WTC11 (cell line): ENCODE measurements at regions not wholly inside any gene's neighbourhood (a gene's known extent, or its start where the extent isn't known, plus 50 kb on each side); places are given as distances from the start of the nearest gene placed in this dataset.

Source experiments
- ATAC-seq: fragments of 200-7000 bp; cut with Tn5 transposase; 2 replicates; pipeline ENCODE4 v1.10.0; 2021; ENCODE audit warnings: mild to moderate bottlenecking, moderate library complexity
- CTCF ChIA-PET: fragments of 300-600 bp; sonication (Branson Sonifier 250); formaldehyde crosslinking; loops from one replicate; lab custom pipeline; 2021; ENCODE audit warnings: antibody characterized with exemption; lab: Charles Lee
- POLR2A ChIA-PET: fragments of 350-600 bp; sonication (Branson Sonifier 250); formaldehyde crosslinking; loops from one replicate; lab custom pipeline; 2021; ENCODE audit warnings: antibody characterized with exemption; lab: Charles Lee
- DNase-seq: peaks from one replicate; pipeline ENCODE4 v3.0.0; 2021; ENCODE audit warnings: low spot score
- H3K27ac Mint-ChIP-seq: 2 replicates; pipeline ENCODE4 v1.8.0; 2021; ENCODE audit warnings: mixed read lengths
- H3K27me3 Mint-ChIP-seq: 2 replicates; pipeline ENCODE4 v1.8.0; 2021; ENCODE audit warnings: low read depth, mild to moderate bottlenecking, moderate library complexity, mixed read lengths
- H3K36me3 Mint-ChIP-seq: 2 replicates; pipeline ENCODE4 v1.8.0; 2021; ENCODE audit warnings: mixed read lengths
- H3K4me1 Mint-ChIP-seq: 2 replicates; pipeline ENCODE4 v1.8.0; 2022; ENCODE audit warnings: mixed read lengths
- H3K4me3 Mint-ChIP-seq: 2 replicates; pipeline ENCODE4 v1.8.0; 2021; ENCODE audit warnings: mild to moderate bottlenecking, moderate library complexity, mixed read lengths
- H3K9me3 Mint-ChIP-seq: 2 replicates; pipeline ENCODE4 v1.8.0; 2021; ENCODE audit warnings: mixed read lengths
- GRHL2 ChIP-seq: fragments of 250-450 bp; sonication (Bioruptor Pico); IDR thresholded peaks from 2 replicates; pipeline ENCODE4 v1.8.0; 2022; ENCODE audit warnings: mild to moderate bottlenecking, moderate library complexity; ENCODE audit not compliant: insufficient replicate concordance, severe bottlenecking
- HMGA2 ChIP-seq: fragments of 250-450 bp; sonication (Bioruptor Pico); IDR thresholded peaks from 2 replicates; pipeline ENCODE4 v1.4.0; 2021; ENCODE audit warnings: mild to moderate bottlenecking, moderate library complexity
- NR1H2 ChIP-seq: sonication (generic); formaldehyde crosslinking; IDR thresholded peaks from 2 replicates; pipeline ENCODE4 v1.9.0; 2021; ENCODE audit warnings: mild to moderate bottlenecking, moderate library complexity, missing genetic modification reagents
- OVOL2 ChIP-seq: fragments of 250-450 bp; sonication (Bioruptor Pico); IDR thresholded peaks from 2 replicates; pipeline ENCODE4 v1.9.0; 2021; ENCODE audit warnings: mild to moderate bottlenecking, borderline replicate concordance
- PRRX2 ChIP-seq: fragments of 250-450 bp; sonication (Bioruptor Pico); IDR thresholded peaks from 2 replicates; pipeline ENCODE4 v1.8.0; 2021; ENCODE audit warnings: mild to moderate bottlenecking
- RELA ChIP-seq: sonication (generic); formaldehyde crosslinking; IDR thresholded peaks from 2 replicates; pipeline ENCODE4 v1.8.1; 2022; ENCODE audit warnings: missing genetic modification reagents, mild to moderate bottlenecking, borderline replicate concordance
- SMAD4 ChIP-seq: sonication (generic); formaldehyde crosslinking; IDR thresholded peaks from 2 replicates; pipeline ENCODE4 v1.8.0; 2022; ENCODE audit warnings: mild to moderate bottlenecking, missing genetic modification reagents
- TCF7 ChIP-seq: sonication (generic); formaldehyde crosslinking; IDR thresholded peaks from 2 replicates; pipeline ENCODE4 v1.8.0; 2022; ENCODE audit warnings: mild to moderate bottlenecking, low read depth, missing genetic modification reagents, moderate library complexity
- ZNF671 ChIP-seq: fragments of 250-450 bp; sonication (Bioruptor Pico); IDR thresholded peaks from 2 replicates; pipeline ENCODE4 v1.8.0; 2021; ENCODE audit warnings: mild to moderate bottlenecking
- TF ChIP-seq, protein P1 (sequence below): sonication (generic); formaldehyde crosslinking; IDR thresholded peaks from 2 replicates; pipeline ENCODE4 v1.8.0; 2023; ENCODE audit warnings: mild to moderate bottlenecking, missing genetic modification reagents
- TF ChIP-seq, protein P2 (sequence below): fragments of 250-450 bp; sonication (Bioruptor Pico); IDR thresholded peaks from 2 replicates; pipeline ENCODE4 v1.9.0; 2021; ENCODE audit warnings: moderate library complexity, mild to moderate bottlenecking, inconsistent platforms, borderline replicate concordance
- TF ChIP-seq, protein P3 (sequence below): sonication (generic); formaldehyde crosslinking; IDR thresholded peaks from 2 replicates; pipeline ENCODE4 v1.8.1; 2023; ENCODE audit warnings: mild to moderate bottlenecking, missing genetic modification reagents, moderate library complexity
- TF ChIP-seq, protein P4 (sequence below): sonication (generic); formaldehyde crosslinking; IDR thresholded peaks from 2 replicates; pipeline ENCODE4 v1.8.0; 2022; ENCODE audit warnings: mild to moderate bottlenecking, missing genetic modification reagents
- TF ChIP-seq, protein P5 (sequence below): fragments of 250-450 bp; sonication (Bioruptor Pico); IDR thresholded peaks from 2 replicates; pipeline ENCODE4 v1.9.0; 2021; ENCODE audit warnings: mild to moderate bottlenecking
- TF ChIP-seq, protein P6 (sequence below): fragments of 200-600 bp; IDR thresholded peaks from 2 replicates; pipeline ENCODE4 v1.8.0; 2022; ENCODE audit warnings: antibody characterized with exemption
- TF ChIP-seq, protein P7 (sequence below): sonication (generic); formaldehyde crosslinking; IDR thresholded peaks from 2 replicates; pipeline ENCODE4 v1.8.1; 2023; ENCODE audit warnings: mild to moderate bottlenecking, moderate library complexity, missing genetic modification reagents
- TF ChIP-seq, protein P8 (sequence below): fragments of 250-450 bp; sonication (Bioruptor Pico); conservative IDR thresholded peaks from 2 replicates; pipeline ENCODE4 v1.9.0; 2021; ENCODE audit warnings: mild to moderate bottlenecking
- TF ChIP-seq, protein P9 (sequence below): sonication (generic); formaldehyde crosslinking; IDR thresholded peaks from 2 replicates; pipeline ENCODE4 v1.8.0; 2023; ENCODE audit warnings: missing genetic modification reagents, mild to moderate bottlenecking, borderline replicate concordance

DNA sequence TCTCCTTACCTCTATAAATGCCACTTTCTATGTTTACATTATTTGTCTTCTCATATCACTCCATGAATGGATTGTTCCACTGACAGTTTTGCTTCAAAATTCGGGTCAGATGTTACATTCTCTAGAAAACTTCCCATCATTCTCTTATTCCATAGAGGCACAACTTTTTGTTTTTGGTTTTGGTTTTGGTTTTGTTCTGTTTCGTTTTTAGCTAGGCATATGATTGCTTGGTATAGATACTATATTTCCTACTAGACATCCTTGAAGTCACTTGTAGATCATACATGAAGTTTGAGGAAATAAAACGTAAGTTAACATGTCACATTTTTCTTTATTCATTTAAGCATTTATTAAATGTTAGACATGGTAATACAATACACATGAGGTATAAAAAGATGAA lies 961.0 kb downstream of the PCDH18 start:
- no peaks in the 10 kb centered on the region for H3K36me3 Mint-ChIP-seq
- no peak overlapping the region for H3K27ac Mint-ChIP-seq
- H3K4me1 Mint-ChIP-seq: no peaks in the 10 kb centered on the region
- no peaks in the 10 kb centered on the region for H3K27me3 Mint-ChIP-seq
- CTCF ChIA-PET: no interaction called here
- H3K4me3 Mint-ChIP-seq: no peak overlapping the region
- TF ChIP-seq, protein P1, sequence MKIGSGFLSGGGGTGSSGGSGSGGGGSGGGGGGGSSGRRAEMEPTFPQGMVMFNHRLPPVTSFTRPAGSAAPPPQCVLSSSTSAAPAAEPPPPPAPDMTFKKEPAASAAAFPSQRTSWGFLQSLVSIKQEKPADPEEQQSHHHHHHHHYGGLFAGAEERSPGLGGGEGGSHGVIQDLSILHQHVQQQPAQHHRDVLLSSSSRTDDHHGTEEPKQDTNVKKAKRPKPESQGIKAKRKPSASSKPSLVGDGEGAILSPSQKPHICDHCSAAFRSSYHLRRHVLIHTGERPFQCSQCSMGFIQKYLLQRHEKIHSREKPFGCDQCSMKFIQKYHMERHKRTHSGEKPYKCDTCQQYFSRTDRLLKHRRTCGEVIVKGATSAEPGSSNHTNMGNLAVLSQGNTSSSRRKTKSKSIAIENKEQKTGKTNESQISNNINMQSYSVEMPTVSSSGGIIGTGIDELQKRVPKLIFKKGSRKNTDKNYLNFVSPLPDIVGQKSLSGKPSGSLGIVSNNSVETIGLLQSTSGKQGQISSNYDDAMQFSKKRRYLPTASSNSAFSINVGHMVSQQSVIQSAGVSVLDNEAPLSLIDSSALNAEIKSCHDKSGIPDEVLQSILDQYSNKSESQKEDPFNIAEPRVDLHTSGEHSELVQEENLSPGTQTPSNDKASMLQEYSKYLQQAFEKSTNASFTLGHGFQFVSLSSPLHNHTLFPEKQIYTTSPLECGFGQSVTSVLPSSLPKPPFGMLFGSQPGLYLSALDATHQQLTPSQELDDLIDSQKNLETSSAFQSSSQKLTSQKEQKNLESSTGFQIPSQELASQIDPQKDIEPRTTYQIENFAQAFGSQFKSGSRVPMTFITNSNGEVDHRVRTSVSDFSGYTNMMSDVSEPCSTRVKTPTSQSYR (CRISPR knock-in tag): no peak
- TF ChIP-seq ZNF671 (CRISPR knock-in tag) (no peak), OVOL2 (CRISPR knock-in tag) (no peak), TCF7 (CRISPR knock-in tag) (no peak), NR1H2 (CRISPR knock-in tag) (no peak), PRRX2 (CRISPR knock-in tag) (no peak), GRHL2 (CRISPR knock-in tag) (no peak), RELA (CRISPR knock-in tag) (no peak), SMAD4 (CRISPR knock-in tag) (no peak), HMGA2 (CRISPR knock-in tag) (no peak)
- TF ChIP-seq, protein P2, sequence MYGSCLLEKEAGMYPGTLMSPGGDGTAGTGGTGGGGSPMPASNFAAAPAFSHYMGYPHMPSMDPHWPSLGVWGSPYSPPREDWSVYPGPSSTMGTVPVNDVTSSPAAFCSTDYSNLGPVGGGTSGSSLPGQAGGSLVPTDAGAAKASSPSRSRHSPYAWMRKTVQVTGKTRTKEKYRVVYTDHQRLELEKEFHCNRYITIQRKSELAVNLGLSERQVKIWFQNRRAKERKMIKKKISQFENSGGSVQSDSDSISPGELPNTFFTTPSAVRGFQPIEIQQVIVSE (CRISPR knock-in tag): no peak
- TF ChIP-seq, protein P3, sequence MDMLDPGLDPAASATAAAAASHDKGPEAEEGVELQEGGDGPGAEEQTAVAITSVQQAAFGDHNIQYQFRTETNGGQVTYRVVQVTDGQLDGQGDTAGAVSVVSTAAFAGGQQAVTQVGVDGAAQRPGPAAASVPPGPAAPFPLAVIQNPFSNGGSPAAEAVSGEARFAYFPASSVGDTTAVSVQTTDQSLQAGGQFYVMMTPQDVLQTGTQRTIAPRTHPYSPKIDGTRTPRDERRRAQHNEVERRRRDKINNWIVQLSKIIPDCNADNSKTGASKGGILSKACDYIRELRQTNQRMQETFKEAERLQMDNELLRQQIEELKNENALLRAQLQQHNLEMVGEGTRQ: no peak
- TF ChIP-seq, protein P4, sequence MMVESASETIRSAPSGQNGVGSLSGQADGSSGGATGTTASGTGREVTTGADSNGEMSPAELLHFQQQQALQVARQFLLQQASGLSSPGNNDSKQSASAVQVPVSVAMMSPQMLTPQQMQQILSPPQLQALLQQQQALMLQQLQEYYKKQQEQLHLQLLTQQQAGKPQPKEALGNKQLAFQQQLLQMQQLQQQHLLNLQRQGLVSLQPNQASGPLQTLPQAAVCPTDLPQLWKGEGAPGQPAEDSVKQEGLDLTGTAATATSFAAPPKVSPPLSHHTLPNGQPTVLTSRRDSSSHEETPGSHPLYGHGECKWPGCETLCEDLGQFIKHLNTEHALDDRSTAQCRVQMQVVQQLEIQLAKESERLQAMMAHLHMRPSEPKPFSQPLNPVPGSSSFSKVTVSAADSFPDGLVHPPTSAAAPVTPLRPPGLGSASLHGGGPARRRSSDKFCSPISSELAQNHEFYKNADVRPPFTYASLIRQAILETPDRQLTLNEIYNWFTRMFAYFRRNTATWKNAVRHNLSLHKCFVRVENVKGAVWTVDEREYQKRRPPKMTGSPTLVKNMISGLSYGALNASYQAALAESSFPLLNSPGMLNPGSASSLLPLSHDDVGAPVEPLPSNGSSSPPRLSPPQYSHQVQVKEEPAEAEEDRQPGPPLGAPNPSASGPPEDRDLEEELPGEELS: no peak
- TF ChIP-seq, protein P5, sequence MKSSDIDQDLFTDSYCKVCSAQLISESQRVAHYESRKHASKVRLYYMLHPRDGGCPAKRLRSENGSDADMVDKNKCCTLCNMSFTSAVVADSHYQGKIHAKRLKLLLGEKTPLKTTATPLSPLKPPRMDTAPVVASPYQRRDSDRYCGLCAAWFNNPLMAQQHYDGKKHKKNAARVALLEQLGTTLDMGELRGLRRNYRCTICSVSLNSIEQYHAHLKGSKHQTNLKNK: no peak
- TF ChIP-seq, protein P6, sequence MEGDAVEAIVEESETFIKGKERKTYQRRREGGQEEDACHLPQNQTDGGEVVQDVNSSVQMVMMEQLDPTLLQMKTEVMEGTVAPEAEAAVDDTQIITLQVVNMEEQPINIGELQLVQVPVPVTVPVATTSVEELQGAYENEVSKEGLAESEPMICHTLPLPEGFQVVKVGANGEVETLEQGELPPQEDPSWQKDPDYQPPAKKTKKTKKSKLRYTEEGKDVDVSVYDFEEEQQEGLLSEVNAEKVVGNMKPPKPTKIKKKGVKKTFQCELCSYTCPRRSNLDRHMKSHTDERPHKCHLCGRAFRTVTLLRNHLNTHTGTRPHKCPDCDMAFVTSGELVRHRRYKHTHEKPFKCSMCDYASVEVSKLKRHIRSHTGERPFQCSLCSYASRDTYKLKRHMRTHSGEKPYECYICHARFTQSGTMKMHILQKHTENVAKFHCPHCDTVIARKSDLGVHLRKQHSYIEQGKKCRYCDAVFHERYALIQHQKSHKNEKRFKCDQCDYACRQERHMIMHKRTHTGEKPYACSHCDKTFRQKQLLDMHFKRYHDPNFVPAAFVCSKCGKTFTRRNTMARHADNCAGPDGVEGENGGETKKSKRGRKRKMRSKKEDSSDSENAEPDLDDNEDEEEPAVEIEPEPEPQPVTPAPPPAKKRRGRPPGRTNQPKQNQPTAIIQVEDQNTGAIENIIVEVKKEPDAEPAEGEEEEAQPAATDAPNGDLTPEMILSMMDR: no peak
- TF ChIP-seq, protein P7, sequence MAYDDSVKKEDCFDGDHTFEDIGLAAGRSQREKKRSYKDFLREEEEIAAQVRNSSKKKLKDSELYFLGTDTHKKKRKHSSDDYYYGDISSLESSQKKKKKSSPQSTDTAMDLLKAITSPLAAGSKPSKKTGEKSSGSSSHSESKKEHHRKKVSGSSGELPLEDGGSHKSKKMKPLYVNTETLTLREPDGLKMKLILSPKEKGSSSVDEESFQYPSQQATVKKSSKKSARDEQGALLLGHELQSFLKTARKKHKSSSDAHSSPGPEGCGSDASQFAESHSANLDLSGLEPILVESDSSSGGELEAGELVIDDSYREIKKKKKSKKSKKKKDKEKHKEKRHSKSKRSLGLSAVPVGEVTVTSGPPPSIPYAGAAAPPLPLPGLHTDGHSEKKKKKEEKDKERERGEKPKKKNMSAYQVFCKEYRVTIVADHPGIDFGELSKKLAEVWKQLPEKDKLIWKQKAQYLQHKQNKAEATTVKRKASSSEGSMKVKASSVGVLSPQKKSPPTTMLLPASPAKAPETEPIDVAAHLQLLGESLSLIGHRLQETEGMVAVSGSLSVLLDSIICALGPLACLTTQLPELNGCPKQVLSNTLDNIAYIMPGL (CRISPR knock-in tag): no peak
- TF ChIP-seq, protein P8, sequence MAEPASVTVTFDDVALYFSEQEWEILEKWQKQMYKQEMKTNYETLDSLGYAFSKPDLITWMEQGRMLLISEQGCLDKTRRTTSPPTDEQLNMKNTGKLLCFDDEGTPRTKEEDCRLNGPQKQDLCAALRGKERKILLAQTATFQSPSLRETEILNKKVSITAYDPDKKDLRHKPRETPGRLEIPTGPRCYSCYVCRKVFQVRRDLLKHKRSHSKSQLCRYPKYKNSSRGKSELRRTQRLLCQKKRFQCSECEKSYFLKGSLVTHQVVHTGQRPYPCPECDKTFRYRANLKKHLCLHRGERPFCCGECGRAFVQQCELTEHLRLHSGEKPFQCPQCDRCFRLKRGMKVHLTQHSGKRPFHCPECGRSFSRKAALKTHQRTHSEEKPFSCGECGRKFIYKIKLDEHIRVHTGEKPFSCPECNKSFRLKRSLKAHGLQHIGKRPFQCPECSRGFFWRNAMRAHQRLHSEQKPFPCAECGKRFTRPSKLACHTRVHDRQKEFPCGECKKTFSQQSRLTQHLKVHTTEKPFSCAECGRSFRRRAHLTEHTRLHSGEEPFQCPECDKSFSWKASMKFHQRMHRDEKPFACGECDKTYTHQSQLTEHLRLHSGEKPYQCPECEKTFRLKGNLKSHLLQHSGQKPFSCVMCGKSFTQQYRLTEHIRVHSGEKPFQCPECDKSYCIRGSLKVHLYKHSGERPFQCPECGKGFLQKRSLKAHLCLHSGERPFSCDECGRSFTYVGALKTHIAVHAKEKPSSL (CRISPR knock-in tag): no peak
- TF ChIP-seq, protein P9, sequence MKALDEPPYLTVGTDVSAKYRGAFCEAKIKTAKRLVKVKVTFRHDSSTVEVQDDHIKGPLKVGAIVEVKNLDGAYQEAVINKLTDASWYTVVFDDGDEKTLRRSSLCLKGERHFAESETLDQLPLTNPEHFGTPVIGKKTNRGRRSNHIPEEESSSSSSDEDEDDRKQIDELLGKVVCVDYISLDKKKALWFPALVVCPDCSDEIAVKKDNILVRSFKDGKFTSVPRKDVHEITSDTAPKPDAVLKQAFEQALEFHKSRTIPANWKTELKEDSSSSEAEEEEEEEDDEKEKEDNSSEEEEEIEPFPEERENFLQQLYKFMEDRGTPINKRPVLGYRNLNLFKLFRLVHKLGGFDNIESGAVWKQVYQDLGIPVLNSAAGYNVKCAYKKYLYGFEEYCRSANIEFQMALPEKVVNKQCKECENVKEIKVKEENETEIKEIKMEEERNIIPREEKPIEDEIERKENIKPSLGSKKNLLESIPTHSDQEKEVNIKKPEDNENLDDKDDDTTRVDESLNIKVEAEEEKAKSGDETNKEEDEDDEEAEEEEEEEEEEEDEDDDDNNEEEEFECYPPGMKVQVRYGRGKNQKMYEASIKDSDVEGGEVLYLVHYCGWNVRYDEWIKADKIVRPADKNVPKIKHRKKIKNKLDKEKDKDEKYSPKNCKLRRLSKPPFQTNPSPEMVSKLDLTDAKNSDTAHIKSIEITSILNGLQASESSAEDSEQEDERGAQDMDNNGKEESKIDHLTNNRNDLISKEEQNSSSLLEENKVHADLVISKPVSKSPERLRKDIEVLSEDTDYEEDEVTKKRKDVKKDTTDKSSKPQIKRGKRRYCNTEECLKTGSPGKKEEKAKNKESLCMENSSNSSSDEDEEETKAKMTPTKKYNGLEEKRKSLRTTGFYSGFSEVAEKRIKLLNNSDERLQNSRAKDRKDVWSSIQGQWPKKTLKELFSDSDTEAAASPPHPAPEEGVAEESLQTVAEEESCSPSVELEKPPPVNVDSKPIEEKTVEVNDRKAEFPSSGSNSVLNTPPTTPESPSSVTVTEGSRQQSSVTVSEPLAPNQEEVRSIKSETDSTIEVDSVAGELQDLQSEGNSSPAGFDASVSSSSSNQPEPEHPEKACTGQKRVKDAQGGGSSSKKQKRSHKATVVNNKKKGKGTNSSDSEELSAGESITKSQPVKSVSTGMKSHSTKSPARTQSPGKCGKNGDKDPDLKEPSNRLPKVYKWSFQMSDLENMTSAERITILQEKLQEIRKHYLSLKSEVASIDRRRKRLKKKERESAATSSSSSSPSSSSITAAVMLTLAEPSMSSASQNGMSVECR (CRISPR knock-in tag): no peak
- TF ChIP-seq, all 79 proteins: peak for 0
- no peak for ATAC-seq
- POLR2A ChIA-PET: no interaction called here
- DNase-seq: no peak
- peaks cover 4% of the 10 kb centered on the region; the same call in 1 of the 2 replicates for H3K9me3 Mint-ChIP-seq
